ENCODE measurements at regions not wholly inside any gene's neighbourhood (a gene's known extent, or its start where the extent isn't known, plus 50 kb on each side); places are given as distances from the start of the nearest gene placed in this dataset.

- Mint-ChIP-seq H3K4me1 (no peaks in the 10 kb centered on the region), H3K27ac (no peak overlapping the region), H3K9me3 (peaks cover 0 to 2% (median 0%) of the 10 kb centered on the region in 8 donors), H3K36me3 (no peaks in the 10 kb centered on the region), H3K27me3 (peaks cover 0 to 2% of the 10 kb centered on the region in 2 donors), H3K4me3 (no peak overlapping the region)
- intact Hi-C loops (cut with micrococcal nuclease), result no loop called here
- ChIA-PET CTCF (ENCODE audit: partially characterized antibody) (no interaction called here), POLR2A (ENCODE audit: partially characterized antibody) (no interaction called here)
- Histone ChIP-seq H3K27me3 (ENCODE audit: insufficient read depth, low read length) (no peaks in the 10 kb centered on the region), H3K4me1 (ENCODE audit: insufficient read depth, low read length) (no peaks in the 10 kb centered on the region), H3K27ac (ENCODE audit: low read depth, low read length) (no peak overlapping the region), H3K4me3 (ENCODE audit: low read length in 2 of 2) (no peak overlapping the region), H3K9me3 (ENCODE audit: control insufficient read depth in 1 of 2, low read length in 2 of 2) (no peaks in the 10 kb centered on the region), H3K36me3 (ENCODE audit: insufficient read depth, low read length) (no peaks in the 10 kb centered on the region)
- DNase-seq, result no peak
These were observed 217.9 kb downstream of the PRL start for GRCh38 chr6:22078802-22079545.

DNA sequence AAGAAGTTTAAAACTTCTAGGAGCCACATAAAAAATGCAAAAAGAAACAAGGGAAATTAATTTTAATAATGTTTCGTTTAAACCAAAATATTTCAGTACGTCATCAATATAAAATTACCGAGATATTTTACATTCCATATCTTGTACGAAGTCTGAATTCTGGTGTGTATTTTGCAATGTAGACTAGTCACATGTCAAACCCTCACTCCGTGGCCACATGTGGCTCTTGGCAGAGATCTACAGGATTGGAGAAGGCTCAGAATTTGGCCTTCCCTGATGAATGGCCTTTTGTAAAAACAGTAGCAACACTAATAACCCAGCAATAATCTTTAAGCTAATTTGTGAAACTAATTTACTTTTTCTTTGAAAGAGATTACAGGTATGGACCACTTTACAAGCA is 217.1 kb downstream of the PRL start:
- Mint-ChIP-seq H3K9me3 (peaks cover 0 to 2% (median 0%) of the 10 kb centered on the region in 8 donors), H3K27ac (no peak overlapping the region), H3K4me1 (no peaks in the 10 kb centered on the region), H3K4me3 (no peak overlapping the region), H3K36me3 (no peaks in the 10 kb centered on the region), H3K27me3 (no peaks in the 10 kb centered on the region)
- Histone ChIP-seq H3K4me1 (ENCODE audit: insufficient read depth, low read length) (no peaks in the 10 kb centered on the region), H3K27me3 (ENCODE audit: insufficient read depth, low read length) (no peaks in the 10 kb centered on the region), H3K9me3 (ENCODE audit: control insufficient read depth in 1 of 2, low read length in 2 of 2) (no peaks in the 10 kb centered on the region), H3K36me3 (ENCODE audit: insufficient read depth, low read length) (no peaks in the 10 kb centered on the region), H3K4me3 (ENCODE audit: low read length in 2 of 2) (no peak overlapping the region), H3K27ac (ENCODE audit: low read depth, low read length) (no peak overlapping the region)
- no peak for DNase-seq
- intact Hi-C loops (cut with micrococcal nuclease), result no loop called here
- ChIA-PET CTCF (ENCODE audit: partially characterized antibody) (no interaction called here), POLR2A (ENCODE audit: partially characterized antibody) (no interaction called here)

GRCh38 chr6:22081709-22082108 is 215.1 kb downstream of the PRL start:
- Mint-ChIP-seq H3K36me3 (no peaks in the 10 kb centered on the region), H3K27me3 (no peaks in the 10 kb centered on the region), H3K9me3 (peaks cover 0 to 4% (median 0%) of the 10 kb centered on the region in 8 donors), H3K4me1 (no peaks in the 10 kb centered on the region), H3K4me3 (no peak overlapping the region), H3K27ac (no peak overlapping the region)
- Histone ChIP-seq H3K27me3 (ENCODE audit: insufficient read depth, low read length) (no peaks in the 10 kb centered on the region), H3K27ac (ENCODE audit: low read depth, low read length) (no peak overlapping the region), H3K4me3 (ENCODE audit: low read length in 2 of 2) (no peak overlapping the region), H3K36me3 (ENCODE audit: insufficient read depth, low read length) (no peaks in the 10 kb centered on the region), H3K4me1 (ENCODE audit: insufficient read depth, low read length) (no peaks in the 10 kb centered on the region), H3K9me3 (ENCODE audit: control insufficient read depth in 1 of 2, low read length in 2 of 2) (no peaks in the 10 kb centered on the region)
- ChIA-PET POLR2A (ENCODE audit: partially characterized antibody) (no interaction called here), CTCF (ENCODE audit: partially characterized antibody) (no interaction called here)
- no peak for DNase-seq
- intact Hi-C loops (cut with micrococcal nuclease), result no loop called here

GRCh38 chr6:22082218-22082617 is 214.6 kb downstream of the PRL start:
- CTCF ChIA-PET (ENCODE audit: partially characterized antibody), result no interaction called here
- DNase-seq, result no peak
- no peaks in the 10 kb centered on the region for H3K36me3 ChIP-seq (ENCODE audit: insufficient read depth, low read length)
- Mint-ChIP-seq H3K4me1 (no peaks in the 10 kb centered on the region), H3K27me3 (no peaks in the 10 kb centered on the region), H3K27ac (no peak overlapping the region), H3K9me3 (peaks cover 0 to 4% (median 0%) of the 10 kb centered on the region in 8 donors), H3K4me3 (no peak overlapping the region), H3K36me3 (no peaks in the 10 kb centered on the region)
- no peaks in the 10 kb centered on the region for H3K9me3 ChIP-seq (ENCODE audit: control insufficient read depth in 1 of 2, low read length in 2 of 2)
- intact Hi-C loops (cut with micrococcal nuclease), result no loop called here
- POLR2A ChIA-PET (ENCODE audit: partially characterized antibody), result no interaction called here
- no peak overlapping the region for H3K4me3 ChIP-seq (ENCODE audit: low read length in 2 of 2)
- no peaks in the 10 kb centered on the region for H3K4me1 ChIP-seq (ENCODE audit: insufficient read depth, low read length)
- H3K27ac ChIP-seq (ENCODE audit: low read depth, low read length), result no peak overlapping the region
- H3K27me3 ChIP-seq (ENCODE audit: insufficient read depth, low read length), result no peaks in the 10 kb centered on the region

- no peaks in the 10 kb centered on the region for H3K27me3 Mint-ChIP-seq
- Histone ChIP-seq H3K27ac (ENCODE audit: low read depth, low read length) (no peak overlapping the region), H3K4me3 (ENCODE audit: low read length in 2 of 2) (no peak overlapping the region), H3K9me3 (ENCODE audit: control insufficient read depth in 1 of 2, low read length in 2 of 2) (no peaks in the 10 kb centered on the region), H3K4me1 (ENCODE audit: insufficient read depth, low read length) (no peaks in the 10 kb centered on the region), H3K27me3 (ENCODE audit: insufficient read depth, low read length) (no peaks in the 10 kb centered on the region), H3K36me3 (ENCODE audit: insufficient read depth, low read length) (no peaks in the 10 kb centered on the region)
- no peaks in the 10 kb centered on the region for H3K4me1 Mint-ChIP-seq
- no peaks in the 10 kb centered on the region for H3K36me3 Mint-ChIP-seq
- ChIA-PET CTCF (ENCODE audit: partially characterized antibody) (no interaction called here), POLR2A (ENCODE audit: partially characterized antibody) (no interaction called here)
- no peak overlapping the region for H3K4me3 Mint-ChIP-seq
- peaks cover 0 to 4% (median 0%) of the 10 kb centered on the region in 8 donors for H3K9me3 Mint-ChIP-seq
- no peak overlapping the region for H3K27ac Mint-ChIP-seq
- intact Hi-C loops (cut with micrococcal nuclease), result no loop called here
- DNase-seq, result no peak
These were observed 213.7 kb downstream of the PRL start for GRCh38 chr6:22083119-22083518.

GRCh38 chr6:22087960-22088706 is 208.7 kb downstream of the PRL start:
- Histone ChIP-seq H3K4me3 (ENCODE audit: low read length in 2 of 2) (no peak overlapping the region), H3K9me3 (ENCODE audit: control insufficient read depth in 1 of 2, low read length in 2 of 2) (no peaks in the 10 kb centered on the region), H3K27ac (ENCODE audit: low read depth, low read length) (no peak overlapping the region), H3K27me3 (ENCODE audit: insufficient read depth, low read length) (no peaks in the 10 kb centered on the region), H3K36me3 (ENCODE audit: insufficient read depth, low read length) (no peaks in the 10 kb centered on the region), H3K4me1 (ENCODE audit: insufficient read depth, low read length) (no peaks in the 10 kb centered on the region)
- ChIA-PET POLR2A (ENCODE audit: partially characterized antibody) (no interaction called here), CTCF (ENCODE audit: partially characterized antibody) (no interaction called here)
- H3K27me3 Mint-ChIP-seq, result no peaks in the 10 kb centered on the region
- no peak overlapping the region for H3K4me3 Mint-ChIP-seq
- no peak overlapping the region for H3K27ac Mint-ChIP-seq
- DNase-seq, result no peak
- no peaks in the 10 kb centered on the region for H3K4me1 Mint-ChIP-seq
- intact Hi-C loops (cut with micrococcal nuclease), result no loop called here
- no peaks in the 10 kb centered on the region for H3K36me3 Mint-ChIP-seq
- peaks cover 0 to 4% (median 0%) of the 10 kb centered on the region in 8 donors for H3K9me3 Mint-ChIP-seq

DNA sequence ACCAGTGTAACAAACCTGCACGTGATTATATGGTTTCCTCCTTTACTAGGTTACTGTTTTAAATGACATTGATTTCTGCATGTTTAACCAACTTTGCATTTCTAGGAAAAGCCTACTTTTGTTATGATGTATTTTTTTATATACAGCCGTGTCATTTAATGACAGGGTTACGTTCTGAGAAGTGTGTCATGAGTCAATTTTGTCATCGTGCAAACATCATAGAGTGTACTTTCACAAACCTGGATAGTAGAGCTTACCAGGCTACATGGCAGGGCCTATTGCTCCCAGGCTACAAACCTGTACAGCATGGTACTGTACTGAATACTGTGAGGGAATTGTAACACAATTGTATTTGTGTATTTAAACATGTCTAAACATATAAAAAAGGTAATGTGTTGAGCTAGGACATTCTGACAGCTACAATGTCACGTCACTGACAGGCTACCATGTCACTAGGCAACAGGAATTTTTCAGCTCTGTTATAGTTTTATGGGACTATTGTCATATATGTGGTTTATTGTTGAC is 205.3 kb downstream of the PRL start:
- DNase-seq, result no peak
- Mint-ChIP-seq H3K4me1 (no peaks in the 10 kb centered on the region), H3K36me3 (no peaks in the 10 kb centered on the region), H3K27me3 (no peaks in the 10 kb centered on the region), H3K9me3 (peaks cover 0 to 3% (median 0%) of the 10 kb centered on the region in 8 donors), H3K4me3 (no peak overlapping the region), H3K27ac (no peak overlapping the region)
- intact Hi-C loops (cut with micrococcal nuclease), result no loop called here
- Histone ChIP-seq H3K4me1 (ENCODE audit: insufficient read depth, low read length) (no peaks in the 10 kb centered on the region), H3K27ac (ENCODE audit: low read depth, low read length) (no peak overlapping the region), H3K9me3 (ENCODE audit: control insufficient read depth in 1 of 2, low read length in 2 of 2) (no peaks in the 10 kb centered on the region), H3K27me3 (ENCODE audit: insufficient read depth, low read length) (no peaks in the 10 kb centered on the region), H3K36me3 (ENCODE audit: insufficient read depth, low read length) (no peaks in the 10 kb centered on the region), H3K4me3 (ENCODE audit: low read length in 2 of 2) (no peak overlapping the region)
- ChIA-PET POLR2A (ENCODE audit: partially characterized antibody) (no interaction called here), CTCF (ENCODE audit: partially characterized antibody) (no interaction called here)
